ENCODE measurements at regions not wholly inside any gene's neighbourhood (a gene's known extent, or its start where the extent isn't known, plus 50 kb on each side); places are given as distances from the start of the nearest gene placed in this dataset.

DNA sequence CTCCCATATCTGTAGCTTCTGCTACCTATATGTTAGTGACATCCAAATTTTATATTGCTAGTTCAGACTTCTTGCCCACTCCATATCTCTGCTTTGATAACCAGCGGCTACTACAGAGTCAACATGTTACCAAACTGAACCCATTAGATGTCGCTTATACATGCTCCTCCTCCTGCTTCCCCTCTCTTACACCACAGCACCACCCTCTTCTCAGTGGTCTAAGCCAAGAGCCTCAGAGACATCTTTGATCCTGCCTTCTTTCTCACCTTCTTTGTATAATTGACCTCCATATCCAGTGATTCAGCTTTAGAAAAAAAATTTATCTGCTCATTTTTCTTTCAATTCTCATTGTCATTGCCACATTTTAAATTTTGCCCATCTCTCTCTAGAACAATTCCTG, 408.2 kb upstream of the TLE4 start:
- no peak overlapping the region for H3K4me3 ChIP-seq
- no peaks in the 10 kb centered on the region for H3K9me3 ChIP-seq
- no peak for DNase-seq (ENCODE audit: low spot score in 2 of 2)
- H3K4me1 ChIP-seq, result no peaks in the 10 kb centered on the region
- H3K27ac ChIP-seq, result no peak overlapping the region
- 94% methylated on average over 2 of the region's 2 CpGs for WGBS, 2 donors
- H3K36me3 ChIP-seq, result no peaks in the 10 kb centered on the region
- TF ChIP-seq POLR2A (IDR thresholded peaks at IDR 0.05), result no peak
- TF ChIP-seq, protein P1, sequence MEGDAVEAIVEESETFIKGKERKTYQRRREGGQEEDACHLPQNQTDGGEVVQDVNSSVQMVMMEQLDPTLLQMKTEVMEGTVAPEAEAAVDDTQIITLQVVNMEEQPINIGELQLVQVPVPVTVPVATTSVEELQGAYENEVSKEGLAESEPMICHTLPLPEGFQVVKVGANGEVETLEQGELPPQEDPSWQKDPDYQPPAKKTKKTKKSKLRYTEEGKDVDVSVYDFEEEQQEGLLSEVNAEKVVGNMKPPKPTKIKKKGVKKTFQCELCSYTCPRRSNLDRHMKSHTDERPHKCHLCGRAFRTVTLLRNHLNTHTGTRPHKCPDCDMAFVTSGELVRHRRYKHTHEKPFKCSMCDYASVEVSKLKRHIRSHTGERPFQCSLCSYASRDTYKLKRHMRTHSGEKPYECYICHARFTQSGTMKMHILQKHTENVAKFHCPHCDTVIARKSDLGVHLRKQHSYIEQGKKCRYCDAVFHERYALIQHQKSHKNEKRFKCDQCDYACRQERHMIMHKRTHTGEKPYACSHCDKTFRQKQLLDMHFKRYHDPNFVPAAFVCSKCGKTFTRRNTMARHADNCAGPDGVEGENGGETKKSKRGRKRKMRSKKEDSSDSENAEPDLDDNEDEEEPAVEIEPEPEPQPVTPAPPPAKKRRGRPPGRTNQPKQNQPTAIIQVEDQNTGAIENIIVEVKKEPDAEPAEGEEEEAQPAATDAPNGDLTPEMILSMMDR (IDR thresholded peaks at IDR 0.05), result no peak
- TF ChIP-seq EP300 (IDR thresholded peaks at IDR 0.05), result no peak
- H3K27me3 ChIP-seq, result no peaks in the 10 kb centered on the region

DNA sequence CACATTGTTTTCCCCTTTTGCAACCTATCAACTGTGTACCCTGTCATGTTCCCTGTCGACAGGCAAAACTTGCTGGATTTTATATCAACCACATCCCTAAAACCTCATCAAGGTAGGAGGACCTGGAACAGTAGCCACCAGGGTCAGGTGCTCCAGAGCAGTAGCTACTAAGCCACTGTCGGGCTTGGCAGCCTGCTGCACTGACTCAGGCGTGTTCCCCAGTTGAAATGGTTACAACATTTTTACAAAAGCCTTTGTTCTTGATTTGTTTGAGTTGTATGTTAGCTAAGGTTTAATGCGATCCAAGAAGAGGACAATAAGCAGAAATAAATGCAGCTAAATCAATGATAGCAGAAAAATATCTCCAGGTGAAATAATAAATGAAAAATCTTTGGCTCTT, 407.4 kb upstream of the TLE4 start:
- DNase-seq (ENCODE audit: low spot score in 2 of 2), result no peak
- Histone ChIP-seq H3K4me1 (no peaks in the 10 kb centered on the region), H3K9me3 (no peaks in the 10 kb centered on the region), H3K36me3 (no peaks in the 10 kb centered on the region), H3K4me3 (no peak overlapping the region), H3K27me3 (no peaks in the 10 kb centered on the region), H3K27ac (no peak overlapping the region)
- WGBS, 2 donors, result 72 to 73% methylated on average over 4 of the region's 4 CpGs
- no peak for TF ChIP-seq POLR2A (IDR thresholded peaks at IDR 0.05)
- TF ChIP-seq, protein P1 (IDR thresholded peaks at IDR 0.05), result no peak
- TF ChIP-seq EP300 (IDR thresholded peaks at IDR 0.05), result no peak

DNA sequence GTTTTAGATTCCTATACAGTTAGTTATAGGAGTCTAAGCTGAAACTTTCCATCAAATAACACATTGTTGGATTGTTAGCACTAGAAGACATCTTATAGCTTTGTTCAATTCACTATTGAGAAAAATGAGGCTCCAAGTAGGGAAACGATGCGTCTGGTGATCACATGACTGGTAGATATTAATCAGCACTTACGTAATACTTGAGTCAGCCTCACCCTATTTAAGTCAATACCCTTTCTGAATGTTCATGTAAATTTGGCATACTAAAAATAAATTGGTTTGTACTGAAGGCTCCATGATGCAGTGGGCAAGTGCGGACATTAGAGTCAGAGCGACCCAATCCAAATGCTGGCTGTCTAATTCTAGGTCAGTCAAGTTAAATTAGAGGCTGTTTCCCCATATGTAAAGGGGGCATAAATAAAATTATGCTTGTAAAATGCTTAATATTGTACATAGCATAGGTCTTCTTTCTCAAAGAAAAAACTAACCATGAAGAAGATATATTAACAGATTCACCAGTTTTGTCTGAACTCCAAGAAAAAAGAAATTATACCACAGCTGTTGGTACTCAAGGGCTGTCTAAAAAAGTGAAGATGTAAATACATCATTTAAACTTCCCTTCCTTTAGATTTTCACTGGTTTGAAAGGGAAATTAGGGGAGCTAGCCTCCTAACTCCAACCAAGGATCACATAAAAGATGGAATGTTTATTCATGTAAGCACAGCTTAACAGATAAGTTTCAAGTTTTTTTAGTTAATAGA, 406.6 kb upstream of the TLE4 start:
- no peaks in the 10 kb centered on the region for H3K36me3 ChIP-seq
- H3K9me3 ChIP-seq, result peaks cover 0 to 4% (median 0%) of the 10 kb centered on the region in 4 donors
- H3K4me3 ChIP-seq, result no peak overlapping the region
- no peak for DNase-seq (ENCODE audit: low spot score in 2 of 2)
- TF ChIP-seq, protein P1 (IDR thresholded peaks at IDR 0.05), result no peak
- TF ChIP-seq EP300 (IDR thresholded peaks at IDR 0.05), result no peak
- TF ChIP-seq POLR2A (IDR thresholded peaks at IDR 0.05), result no peak
- WGBS, 2 donors, result 59 to 61% methylated on average over 5 of the region's 5 CpGs
- H3K4me1 ChIP-seq, result no peaks in the 10 kb centered on the region
- H3K27me3 ChIP-seq, result no peaks in the 10 kb centered on the region
- H3K27ac ChIP-seq, result no peak overlapping the region

DNA sequence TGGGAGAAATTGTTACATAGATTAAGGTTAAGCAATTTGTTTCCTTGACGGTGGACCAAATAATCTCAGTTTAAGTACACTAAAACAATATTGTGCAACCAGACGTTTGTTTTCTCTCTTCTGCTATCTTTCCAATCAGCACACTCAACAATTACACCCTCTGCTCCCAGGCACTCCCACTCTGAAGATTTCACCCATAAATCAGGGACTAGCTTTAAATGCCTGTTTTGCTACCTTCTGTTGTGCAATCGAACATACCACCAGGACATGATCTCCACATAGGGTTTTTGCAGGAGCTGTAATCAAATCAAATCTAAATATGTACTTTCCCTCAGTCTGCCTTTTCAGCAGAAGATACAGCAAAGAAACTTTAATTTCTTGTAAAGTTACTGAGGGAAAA, 405.8 kb upstream of the TLE4 start:
- no peak for DNase-seq (ENCODE audit: low spot score in 2 of 2)
- Histone ChIP-seq H3K27me3 (no peaks in the 10 kb centered on the region), H3K27ac (no peak overlapping the region), H3K9me3 (peaks cover 0 to 12% (median 0%) of the 10 kb centered on the region in 4 donors), H3K36me3 (no peaks in the 10 kb centered on the region), H3K4me1 (no peaks in the 10 kb centered on the region), H3K4me3 (no peak overlapping the region)
- WGBS, 2 donors, result 31% methylated on average over 3 of the region's 3 CpGs
- TF ChIP-seq EP300 (IDR thresholded peaks at IDR 0.05) (no peak), POLR2A (IDR thresholded peaks at IDR 0.05) (no peak)
- TF ChIP-seq, protein P1 (IDR thresholded peaks at IDR 0.05), result no peak

DNA sequence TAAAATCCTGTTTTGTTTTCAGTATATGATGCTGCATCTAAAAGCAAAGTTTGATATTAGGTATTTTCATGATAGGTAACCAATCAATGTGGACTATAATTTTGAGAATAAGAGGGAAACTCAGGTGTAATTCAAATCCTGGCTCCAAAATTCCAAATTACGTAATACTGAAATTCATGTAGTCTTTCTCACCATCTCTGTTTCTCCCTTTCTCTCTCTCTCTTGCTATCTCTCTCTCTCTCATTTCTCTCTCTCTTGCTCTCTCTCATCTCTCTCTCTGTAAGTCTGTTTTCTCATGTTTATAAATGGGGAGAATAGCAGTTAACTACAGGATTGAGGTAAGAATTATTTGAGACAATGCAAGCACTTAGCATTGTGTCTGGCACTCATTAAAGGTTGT, 401.1 kb upstream of the TLE4 start:
- WGBS, 2 donors, result 97 to 100% methylated on average over 1 of the region's 1 CpG
- Histone ChIP-seq H3K27ac (no peak overlapping the region), H3K36me3 (no peaks in the 10 kb centered on the region), H3K4me3 (no peak overlapping the region), H3K9me3 (peaks cover 0 to 13% (median 0%) of the 10 kb centered on the region in 4 donors), H3K4me1 (no peaks in the 10 kb centered on the region), H3K27me3 (no peaks in the 10 kb centered on the region)
- no peak for DNase-seq (ENCODE audit: low spot score in 2 of 2)
- no peak for TF ChIP-seq POLR2A (IDR thresholded peaks at IDR 0.05)
- TF ChIP-seq, protein P1 (IDR thresholded peaks at IDR 0.05), result no peak
- no peak for TF ChIP-seq EP300 (IDR thresholded peaks at IDR 0.05)
